Astrocyte of the spinal cord (primary cell): ENCODE measurements at regions not wholly inside any gene's neighbourhood (a gene's known extent, or its start where the extent isn't known, plus 50 kb on each side); places are given as distances from the start of the nearest gene placed in this dataset.

Experiments
- DNase-seq: peaks from one replicate; pipeline ENCODE4 v3.0.0; 2011; ENCODE audit warnings: low read depth, low spot score
- H3K4me3 ChIP-seq: 2 replicates; pipeline ENCODE4 v1.5.1; 2011; ENCODE audit warnings: low read depth, mild to moderate bottlenecking, low read length, moderate library complexity
- CTCF ChIP-seq: IDR thresholded peaks from 2 replicates; pipeline ENCODE4 v1.5.1; 2012; ENCODE audit warnings: low read depth, mild to moderate bottlenecking, low read length, inconsistent platforms
- in situ Hi-C: cut with HindIII; loops from 2 replicates; pipeline ENCODE4 v1.10.0; 2017; ENCODE audit warnings: low sequenced_read_pairs

GRCh38 chr3:124491098-124491497, 239.2 kb upstream of the UMPS start:
- no peak overlapping the region for H3K4me3 ChIP-seq
- in situ Hi-C loops = no loop called here
- no peak for TF ChIP-seq CTCF
- no peak for DNase-seq

- in situ Hi-C loops = no loop called here
- no peak for DNase-seq
- H3K4me3 ChIP-seq = no peak overlapping the region
- no peak for TF ChIP-seq CTCF
Measured at GRCh38 chr3:124491875-124492274, 238.4 kb upstream of the UMPS start.

- no peak overlapping the region for H3K4me3 ChIP-seq
- peak; percentile 37 for DNase-seq
- TF ChIP-seq CTCF = peak; percentile 38
- in situ Hi-C loops = no loop called here
Measured at GRCh38 chr3:124492824-124493223, 237.4 kb upstream of the UMPS start.

- DNase-seq = no peak
- TF ChIP-seq CTCF = no peak
- in situ Hi-C loops = no loop called here
- H3K4me3 ChIP-seq = no peak overlapping the region
Measured at GRCh38 chr3:124496061-124496460, 234.2 kb upstream of the UMPS start.

GRCh38 chr3:124497487-124497886, 232.8 kb upstream of the UMPS start:
- in situ Hi-C loops = no loop called here
- TF ChIP-seq CTCF = no peak
- no peak overlapping the region for H3K4me3 ChIP-seq
- DNase-seq = no peak

- TF ChIP-seq CTCF = no peak
- no peak overlapping the region for H3K4me3 ChIP-seq
- no peak for DNase-seq
- in situ Hi-C loops = no loop called here
Measured at GRCh38 chr3:124498891-124499290, 231.4 kb upstream of the UMPS start.
